ENCODE measurements at regions not wholly inside any gene's neighbourhood (a gene's known extent, or its start where the extent isn't known, plus 50 kb on each side); places are given as distances from the start of the nearest gene placed in this dataset.

DNA sequence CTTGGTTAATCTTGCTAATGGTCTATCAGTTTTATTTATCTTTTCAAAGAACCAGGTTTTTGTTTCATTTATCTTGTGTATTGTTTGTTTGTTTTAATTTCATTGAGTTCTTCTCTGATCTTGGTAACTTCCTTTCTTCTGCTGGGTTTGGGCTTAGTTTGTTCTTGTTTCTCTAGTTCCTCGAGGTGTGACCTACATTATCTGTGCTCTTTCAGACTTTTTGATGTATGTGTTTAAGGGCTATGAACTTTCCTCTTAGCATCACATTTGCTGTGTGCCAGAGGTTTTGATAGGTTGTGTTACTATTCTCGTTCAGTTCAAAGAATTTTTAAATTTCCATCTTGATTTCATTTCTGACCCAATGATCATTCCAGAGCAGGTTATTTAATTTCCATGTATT, 365.4 kb upstream of the GATB start:
- TF ChIP-seq FOXM1 (IDR thresholded peaks at IDR 0.05; ENCODE audit: borderline replicate concordance, low read depth) (no peak), RAD21 (IDR thresholded peaks at IDR 0.05; ENCODE audit: low read depth) (no peak), TAF1 (IDR thresholded peaks at IDR 0.05; ENCODE audit: low read depth) (no peak), CEBPB (IDR thresholded peaks at IDR 0.05) (no peak)
- TF ChIP-seq, protein P1, sequence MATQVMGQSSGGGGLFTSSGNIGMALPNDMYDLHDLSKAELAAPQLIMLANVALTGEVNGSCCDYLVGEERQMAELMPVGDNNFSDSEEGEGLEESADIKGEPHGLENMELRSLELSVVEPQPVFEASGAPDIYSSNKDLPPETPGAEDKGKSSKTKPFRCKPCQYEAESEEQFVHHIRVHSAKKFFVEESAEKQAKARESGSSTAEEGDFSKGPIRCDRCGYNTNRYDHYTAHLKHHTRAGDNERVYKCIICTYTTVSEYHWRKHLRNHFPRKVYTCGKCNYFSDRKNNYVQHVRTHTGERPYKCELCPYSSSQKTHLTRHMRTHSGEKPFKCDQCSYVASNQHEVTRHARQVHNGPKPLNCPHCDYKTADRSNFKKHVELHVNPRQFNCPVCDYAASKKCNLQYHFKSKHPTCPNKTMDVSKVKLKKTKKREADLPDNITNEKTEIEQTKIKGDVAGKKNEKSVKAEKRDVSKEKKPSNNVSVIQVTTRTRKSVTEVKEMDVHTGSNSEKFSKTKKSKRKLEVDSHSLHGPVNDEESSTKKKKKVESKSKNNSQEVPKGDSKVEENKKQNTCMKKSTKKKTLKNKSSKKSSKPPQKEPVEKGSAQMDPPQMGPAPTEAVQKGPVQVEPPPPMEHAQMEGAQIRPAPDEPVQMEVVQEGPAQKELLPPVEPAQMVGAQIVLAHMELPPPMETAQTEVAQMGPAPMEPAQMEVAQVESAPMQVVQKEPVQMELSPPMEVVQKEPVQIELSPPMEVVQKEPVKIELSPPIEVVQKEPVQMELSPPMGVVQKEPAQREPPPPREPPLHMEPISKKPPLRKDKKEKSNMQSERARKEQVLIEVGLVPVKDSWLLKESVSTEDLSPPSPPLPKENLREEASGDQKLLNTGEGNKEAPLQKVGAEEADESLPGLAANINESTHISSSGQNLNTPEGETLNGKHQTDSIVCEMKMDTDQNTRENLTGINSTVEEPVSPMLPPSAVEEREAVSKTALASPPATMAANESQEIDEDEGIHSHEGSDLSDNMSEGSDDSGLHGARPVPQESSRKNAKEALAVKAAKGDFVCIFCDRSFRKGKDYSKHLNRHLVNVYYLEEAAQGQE (IDR thresholded peaks at IDR 0.05; ENCODE audit: low read depth): no peak
